ENCODE measurements at regions not wholly inside any gene's neighbourhood (a gene's known extent, or its start where the extent isn't known, plus 50 kb on each side); places are given as distances from the start of the nearest gene placed in this dataset.

- no peak overlapping the region for H3K27ac Mint-ChIP-seq (ENCODE audit: low read depth, unreplicated experiment)
- no peaks in the 10 kb centered on the region for H3K9me3 Mint-ChIP-seq (ENCODE audit: unreplicated experiment)
- no peaks in the 10 kb centered on the region for H3K4me1 Mint-ChIP-seq (ENCODE audit: insufficient read depth, unreplicated experiment)
- no peak overlapping the region for H3K4me3 Mint-ChIP-seq (ENCODE audit: unreplicated experiment)
- H3K27me3 Mint-ChIP-seq (ENCODE audit: insufficient read depth, unreplicated experiment) = no peaks in the 10 kb centered on the region
- POLR2A ChIA-PET = no interaction called here
- intact Hi-C loops (cut with micrococcal nuclease) = no loop called here
- no peaks in the 10 kb centered on the region for H3K36me3 Mint-ChIP-seq (ENCODE audit: insufficient read depth, unreplicated experiment)
- BruUV-seq (replicated peaks) = no TSS peak
- CTCF ChIA-PET = no interaction called here
- TF ChIP-seq CTCF (IDR thresholded peaks at IDR 0.05; ENCODE audit: unreplicated experiment) = no peak
- no peak for DNase-seq (ENCODE audit: unreplicated experiment)
These were observed 874.0 kb upstream of the EPHA5 start for GRCh38 chr4:66544281-66544680.

DNA sequence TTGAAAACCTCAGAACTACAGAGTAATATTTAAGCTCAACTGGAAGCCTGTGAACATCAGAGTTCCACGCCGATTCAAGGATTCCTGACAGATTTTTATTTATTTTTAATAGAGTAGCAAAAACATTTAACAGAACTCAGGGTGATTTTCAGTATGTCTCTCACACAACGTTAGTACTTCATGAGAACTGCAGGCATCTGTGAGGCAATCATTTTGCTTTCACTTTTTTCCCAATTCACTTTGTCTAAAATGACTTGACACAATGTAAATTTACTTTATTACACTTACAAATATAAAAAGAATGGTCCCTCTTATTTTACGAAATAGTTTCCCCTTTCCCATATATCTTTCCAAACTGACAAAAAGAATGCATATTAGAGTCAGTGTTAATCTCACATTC, 869.5 kb upstream of the EPHA5 start:
- no TSS peak for BruUV-seq (replicated peaks)
- H3K4me1 Mint-ChIP-seq (ENCODE audit: insufficient read depth, unreplicated experiment) = no peaks in the 10 kb centered on the region
- no peak for TF ChIP-seq CTCF (IDR thresholded peaks at IDR 0.05; ENCODE audit: unreplicated experiment)
- H3K27ac Mint-ChIP-seq (ENCODE audit: low read depth, unreplicated experiment) = no peak overlapping the region
- no peaks in the 10 kb centered on the region for H3K36me3 Mint-ChIP-seq (ENCODE audit: insufficient read depth, unreplicated experiment)
- H3K9me3 Mint-ChIP-seq (ENCODE audit: unreplicated experiment) = no peaks in the 10 kb centered on the region
- peak; percentile 6 for DNase-seq (ENCODE audit: unreplicated experiment)
- CTCF ChIA-PET = no interaction called here
- intact Hi-C loops (cut with micrococcal nuclease) = no loop called here
- no peak overlapping the region for H3K4me3 Mint-ChIP-seq (ENCODE audit: unreplicated experiment)
- POLR2A ChIA-PET = no interaction called here
- H3K27me3 Mint-ChIP-seq (ENCODE audit: insufficient read depth, unreplicated experiment) = no peaks in the 10 kb centered on the region

- no peak for TF ChIP-seq CTCF (IDR thresholded peaks at IDR 0.05; ENCODE audit: unreplicated experiment)
- no TSS peak for BruUV-seq (replicated peaks)
- H3K9me3 Mint-ChIP-seq (ENCODE audit: unreplicated experiment) = peaks cover 32% of the 10 kb centered on the region
- CTCF ChIA-PET = no interaction called here
- H3K27me3 Mint-ChIP-seq (ENCODE audit: insufficient read depth, unreplicated experiment) = no peaks in the 10 kb centered on the region
- H3K27ac Mint-ChIP-seq (ENCODE audit: low read depth, unreplicated experiment) = no peak overlapping the region
- DNase-seq (ENCODE audit: unreplicated experiment) = no peak
- intact Hi-C loops (cut with micrococcal nuclease) = no loop called here
- H3K36me3 Mint-ChIP-seq (ENCODE audit: insufficient read depth, unreplicated experiment) = peaks cover 6% of the 10 kb centered on the region
- no peak overlapping the region for H3K4me3 Mint-ChIP-seq (ENCODE audit: unreplicated experiment)
- no peaks in the 10 kb centered on the region for H3K4me1 Mint-ChIP-seq (ENCODE audit: insufficient read depth, unreplicated experiment)
- POLR2A ChIA-PET = no interaction called here
These were observed 854.5 kb upstream of the EPHA5 start for GRCh38 chr4:66524781-66525180.

GRCh38 chr4:66522244-66522643, 852.0 kb upstream of the EPHA5 start:
- intact Hi-C loops (cut with micrococcal nuclease) = no loop called here
- Mint-ChIP-seq H3K4me3 (ENCODE audit: unreplicated experiment) (no peak overlapping the region), H3K4me1 (ENCODE audit: insufficient read depth, unreplicated experiment) (no peaks in the 10 kb centered on the region), H3K27ac (ENCODE audit: low read depth, unreplicated experiment) (no peak overlapping the region), H3K9me3 (ENCODE audit: unreplicated experiment) (peaks cover 19% of the 10 kb centered on the region), H3K36me3 (ENCODE audit: insufficient read depth, unreplicated experiment) (no peaks in the 10 kb centered on the region), H3K27me3 (ENCODE audit: insufficient read depth, unreplicated experiment) (no peaks in the 10 kb centered on the region)
- POLR2A ChIA-PET = no interaction called here
- CTCF ChIA-PET = interaction anchor here (0.5 kb wide), 1 partner anchor 683 kb away, joined by 3 read pairs; no protein-coding TSS in a partner anchor
- no TSS peak for BruUV-seq (replicated peaks)
- no peak for DNase-seq (ENCODE audit: unreplicated experiment)
- TF ChIP-seq CTCF (IDR thresholded peaks at IDR 0.05; ENCODE audit: unreplicated experiment) = no peak
